ENCODE measurements at regions not wholly inside any gene's neighbourhood (a gene's known extent, or its start where the extent isn't known, plus 50 kb on each side); places are given as distances from the start of the nearest gene placed in this dataset.

DNA sequence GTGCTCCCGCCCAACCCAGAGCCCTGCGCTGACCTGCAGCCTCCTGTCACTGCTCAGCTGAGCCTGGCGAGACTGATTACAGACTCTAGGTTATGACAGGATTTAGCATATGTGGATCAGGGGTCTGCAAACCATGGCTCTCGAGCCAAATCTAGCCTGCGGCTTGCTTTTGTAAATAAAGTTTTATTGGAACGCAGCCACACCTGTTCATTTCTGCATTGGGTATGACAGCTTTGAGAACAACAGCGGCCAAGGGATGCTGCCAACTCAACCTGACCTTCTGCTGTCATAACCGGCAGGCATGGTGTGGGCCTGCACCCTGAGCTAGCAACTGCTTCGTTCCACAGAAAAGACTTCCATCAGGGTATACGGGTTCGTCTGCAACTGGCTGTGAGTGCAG is 50.5 kb upstream of the IQSEC1 start:
- TF ChIP-seq, protein P1, sequence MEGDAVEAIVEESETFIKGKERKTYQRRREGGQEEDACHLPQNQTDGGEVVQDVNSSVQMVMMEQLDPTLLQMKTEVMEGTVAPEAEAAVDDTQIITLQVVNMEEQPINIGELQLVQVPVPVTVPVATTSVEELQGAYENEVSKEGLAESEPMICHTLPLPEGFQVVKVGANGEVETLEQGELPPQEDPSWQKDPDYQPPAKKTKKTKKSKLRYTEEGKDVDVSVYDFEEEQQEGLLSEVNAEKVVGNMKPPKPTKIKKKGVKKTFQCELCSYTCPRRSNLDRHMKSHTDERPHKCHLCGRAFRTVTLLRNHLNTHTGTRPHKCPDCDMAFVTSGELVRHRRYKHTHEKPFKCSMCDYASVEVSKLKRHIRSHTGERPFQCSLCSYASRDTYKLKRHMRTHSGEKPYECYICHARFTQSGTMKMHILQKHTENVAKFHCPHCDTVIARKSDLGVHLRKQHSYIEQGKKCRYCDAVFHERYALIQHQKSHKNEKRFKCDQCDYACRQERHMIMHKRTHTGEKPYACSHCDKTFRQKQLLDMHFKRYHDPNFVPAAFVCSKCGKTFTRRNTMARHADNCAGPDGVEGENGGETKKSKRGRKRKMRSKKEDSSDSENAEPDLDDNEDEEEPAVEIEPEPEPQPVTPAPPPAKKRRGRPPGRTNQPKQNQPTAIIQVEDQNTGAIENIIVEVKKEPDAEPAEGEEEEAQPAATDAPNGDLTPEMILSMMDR (IDR thresholded peaks at IDR 0.05; ENCODE audit: low read depth, low read length), result no peak
- no peak for TF ChIP-seq POLR2A (IDR thresholded peaks at IDR 0.05; ENCODE audit: extremely low read depth, insufficient read length)

Measured in NB4 (cell line).